Stimulated activated CD4-positive, alpha-beta T cell treated with anti-CD3 and anti-CD28 coated beads, Interleukin-15, amount 100 ng/mL, for 24 hours (primary cell): ENCODE measurements at regions not wholly inside any gene's neighbourhood (a gene's known extent, or its start where the extent isn't known, plus 50 kb on each side); places are given as distances from the start of the nearest gene placed in this dataset.
A peak's percentile ranks its signal among the peaks of the same experiment; 100 is the strongest.

ENCODE experiments used
- DNase-seq: peaks from one replicate; pipeline ENCODE4 v3.0.0-alpha.2; 2020

DNA sequence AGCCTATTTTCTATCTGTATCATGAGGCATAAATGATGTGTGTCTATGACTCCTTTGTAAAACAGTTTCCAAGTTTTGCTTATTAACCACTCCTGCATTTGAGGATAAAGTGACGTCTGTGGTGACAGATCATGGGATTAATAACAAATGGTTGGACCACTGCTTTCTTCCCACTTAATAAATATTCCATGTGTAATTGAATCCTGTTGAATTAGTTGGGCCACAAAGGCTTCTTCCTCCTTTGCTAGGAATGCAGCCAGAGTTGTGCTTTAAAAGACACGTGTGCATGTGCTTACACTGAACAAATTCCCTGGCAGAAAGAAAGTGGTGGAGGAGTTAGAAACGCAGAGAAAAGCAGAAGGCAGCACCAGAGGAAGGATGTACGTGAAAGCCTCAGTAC lies 150.2 kb downstream of the ACTBL2 start:
- DNase-seq: no peak

DNA sequence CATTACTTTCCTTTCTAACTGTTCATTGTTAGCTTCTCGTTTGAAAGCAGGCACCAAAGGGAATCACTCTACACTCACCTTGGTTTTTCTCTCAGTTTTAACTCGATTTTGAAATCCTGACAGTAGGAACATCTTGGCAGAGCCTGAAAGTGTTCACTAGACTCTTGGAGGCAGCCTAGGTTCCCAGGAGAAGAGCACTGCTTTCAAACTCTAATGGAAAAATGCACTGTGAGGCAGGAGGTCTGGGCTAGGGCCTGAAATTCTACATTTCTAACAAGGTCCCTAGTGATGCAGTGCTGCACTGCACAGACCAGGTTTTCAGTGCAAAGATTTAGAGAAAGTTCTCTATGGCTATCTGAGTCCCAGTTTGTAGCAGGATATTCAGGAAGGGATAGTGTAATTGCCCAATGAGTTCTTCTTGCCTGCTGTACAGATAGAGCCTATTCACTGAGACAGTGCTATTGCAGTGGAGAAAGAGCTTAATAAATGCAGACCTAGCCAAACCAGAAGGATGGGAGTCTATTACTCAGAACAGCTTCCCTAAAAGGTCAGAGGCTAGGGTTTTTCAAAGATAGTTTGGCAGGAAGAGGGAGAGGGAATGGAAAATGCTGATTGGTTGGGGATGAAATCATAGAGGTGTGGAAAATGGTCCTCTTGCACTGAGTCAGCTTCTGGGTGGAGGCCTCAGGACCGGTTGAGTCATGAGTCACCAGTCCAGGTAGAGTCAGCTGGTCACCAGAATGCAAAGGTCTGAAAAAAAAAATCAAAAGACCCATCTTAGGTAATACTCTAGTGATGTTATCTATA lies 153.9 kb downstream of the GPBP1 start:
- DNase-seq: peak; percentile 9

DNA sequence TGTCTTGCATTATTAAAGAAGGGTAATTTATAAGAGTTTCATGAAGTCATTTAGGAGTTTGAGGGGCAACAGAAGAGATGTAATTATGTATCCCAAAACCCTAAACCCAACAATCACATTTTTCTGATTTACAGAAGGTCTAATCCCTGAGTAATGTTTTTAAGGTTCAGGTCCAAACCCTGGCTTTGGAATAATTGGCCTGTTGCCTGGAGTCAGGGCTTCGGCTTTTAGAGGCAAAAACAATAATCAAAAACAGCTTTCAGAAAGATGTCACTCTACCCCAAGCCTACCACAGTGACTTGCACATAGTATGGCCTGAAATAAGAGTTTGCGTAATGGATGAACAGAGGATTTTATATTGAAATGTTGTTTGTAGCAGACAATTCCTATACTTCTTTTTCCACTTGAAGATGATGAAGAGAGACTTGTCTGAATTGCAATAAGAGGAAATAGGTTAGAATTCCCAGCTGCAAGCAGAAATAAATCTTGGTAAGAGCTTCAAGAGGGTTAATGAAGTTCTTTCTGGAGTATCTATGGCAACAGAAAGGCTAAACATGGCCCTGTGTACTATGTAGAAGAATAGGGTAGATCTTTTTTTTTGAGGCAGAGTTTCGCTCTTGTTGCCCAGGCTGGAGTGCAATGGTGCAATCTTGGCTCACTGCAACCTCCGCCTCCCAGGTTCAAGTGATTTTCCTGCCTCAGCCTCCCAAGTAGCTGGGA lies 152.0 kb downstream of the GPBP1 start:
- no peak for DNase-seq

DNA sequence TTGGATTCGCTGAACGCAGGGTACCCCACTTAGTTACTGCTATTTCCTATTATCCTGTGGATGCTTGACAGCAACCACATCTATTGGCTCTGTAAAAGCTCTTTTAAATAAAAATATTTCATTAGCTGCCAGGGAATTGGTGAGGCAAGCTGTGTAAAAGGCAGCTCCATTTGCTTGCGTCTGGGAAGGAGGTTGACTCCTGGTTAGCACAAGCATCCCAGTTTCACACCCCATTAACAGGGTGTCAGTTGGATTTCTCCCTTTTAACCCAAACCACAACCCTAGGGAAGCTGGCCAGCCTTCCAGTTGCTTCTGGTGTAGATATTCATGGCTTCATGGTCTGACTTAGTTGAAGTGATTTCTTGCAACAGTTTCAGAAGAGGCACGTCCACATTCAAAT lies 151.0 kb downstream of the GPBP1 start:
- DNase-seq: no peak

DNA sequence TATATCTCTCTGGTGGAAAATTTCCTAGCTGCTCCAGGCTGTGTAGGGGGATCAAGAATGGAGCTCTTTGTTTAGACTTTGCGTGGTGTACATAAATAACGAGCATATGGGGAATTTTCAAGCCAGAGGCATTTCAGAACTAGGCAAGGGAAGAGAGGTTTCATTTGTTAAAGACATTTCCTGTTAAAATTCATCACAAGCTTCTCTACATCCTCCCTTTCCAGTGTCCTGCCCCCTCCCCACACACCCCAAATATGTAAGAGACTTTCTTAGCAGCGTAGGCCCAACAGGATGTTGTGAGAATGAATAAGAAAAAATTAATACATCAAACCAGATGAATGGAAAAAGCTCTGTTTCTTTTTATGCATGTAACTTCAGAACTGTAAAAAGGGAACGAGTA lies 150.3 kb downstream of the GPBP1 start:
- DNase-seq: peak; percentile 31

DNA sequence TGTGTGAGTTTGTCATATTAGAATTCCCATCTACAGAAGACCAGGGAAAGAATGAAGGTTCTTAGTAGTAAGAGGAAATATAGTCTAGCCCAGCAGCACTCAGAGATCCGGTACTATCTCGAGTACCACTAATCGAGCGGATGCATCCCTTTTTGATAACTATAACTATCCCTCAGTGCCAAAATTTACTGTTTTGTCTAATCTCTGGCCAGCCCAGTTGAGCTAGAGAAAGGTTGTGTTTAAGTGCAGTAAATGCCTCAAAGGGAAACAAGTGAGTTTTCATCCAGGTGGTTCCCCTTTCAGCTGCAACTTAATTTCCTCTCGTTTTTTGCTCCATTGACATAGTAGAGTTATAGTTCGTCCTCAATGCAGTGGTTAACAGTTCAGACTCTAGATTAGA lies 146.7 kb downstream of the GPBP1 start:
- no peak for DNase-seq

DNA sequence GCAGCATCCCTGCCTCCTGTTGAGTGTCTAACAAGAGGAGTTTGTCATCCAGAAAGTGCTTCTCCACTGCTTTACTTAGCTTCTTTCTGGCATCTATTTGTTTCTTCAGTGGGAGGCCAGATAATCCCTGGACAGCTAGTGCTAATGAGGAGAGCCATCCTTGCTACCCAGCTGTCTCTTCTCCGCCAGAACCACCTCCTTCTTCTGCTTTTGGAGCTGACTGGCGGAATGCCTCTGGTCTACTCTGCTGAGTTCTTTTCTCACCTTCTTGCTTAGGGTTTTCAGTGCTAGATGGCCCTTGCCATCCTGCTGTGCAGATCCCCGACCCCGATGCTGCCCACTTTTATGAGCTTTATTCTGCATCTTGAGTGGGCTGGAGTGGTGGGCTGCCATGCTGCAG lies 145.8 kb downstream of the GPBP1 start:
- no peak for DNase-seq

DNA sequence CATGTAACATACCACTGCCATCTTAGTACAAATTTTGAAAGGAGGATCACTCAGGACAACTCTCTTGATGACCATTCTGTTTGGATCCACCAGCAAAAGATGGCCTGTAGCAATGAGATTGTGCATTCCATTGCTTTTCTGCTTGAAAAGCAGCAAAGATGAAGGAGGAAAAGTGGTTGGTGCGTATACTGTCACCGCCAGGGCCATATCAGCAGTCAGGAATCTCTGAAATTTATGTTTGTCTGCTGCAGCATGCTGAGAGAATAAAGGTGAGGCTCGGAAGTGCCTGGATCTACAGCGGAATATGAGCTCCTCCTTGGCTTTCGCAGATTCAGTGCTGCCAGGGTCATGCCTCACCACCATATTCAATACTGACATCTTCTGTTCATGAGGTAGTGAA lies 144.4 kb downstream of the GPBP1 start:
- DNase-seq: no peak

DNA sequence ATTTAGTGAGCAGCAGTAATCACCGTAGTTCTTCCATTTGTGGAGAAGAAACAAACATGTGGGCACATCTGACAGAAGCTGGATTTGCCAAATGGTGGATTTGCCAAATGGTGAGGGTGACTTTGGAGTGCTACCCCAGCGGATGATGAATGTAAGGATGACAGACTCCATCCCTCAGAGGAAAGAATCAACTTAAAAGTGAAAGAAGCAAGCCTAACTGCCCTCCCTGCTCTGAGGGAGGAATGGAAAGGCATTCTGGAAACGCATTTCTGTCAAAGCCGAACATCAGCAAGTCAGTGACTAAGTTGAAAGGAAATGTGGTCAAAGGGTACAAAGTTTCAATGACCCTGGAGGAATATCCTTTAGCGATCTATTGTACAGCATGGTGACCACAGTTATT lies 143.5 kb downstream of the GPBP1 start:
- DNase-seq: no peak

DNA sequence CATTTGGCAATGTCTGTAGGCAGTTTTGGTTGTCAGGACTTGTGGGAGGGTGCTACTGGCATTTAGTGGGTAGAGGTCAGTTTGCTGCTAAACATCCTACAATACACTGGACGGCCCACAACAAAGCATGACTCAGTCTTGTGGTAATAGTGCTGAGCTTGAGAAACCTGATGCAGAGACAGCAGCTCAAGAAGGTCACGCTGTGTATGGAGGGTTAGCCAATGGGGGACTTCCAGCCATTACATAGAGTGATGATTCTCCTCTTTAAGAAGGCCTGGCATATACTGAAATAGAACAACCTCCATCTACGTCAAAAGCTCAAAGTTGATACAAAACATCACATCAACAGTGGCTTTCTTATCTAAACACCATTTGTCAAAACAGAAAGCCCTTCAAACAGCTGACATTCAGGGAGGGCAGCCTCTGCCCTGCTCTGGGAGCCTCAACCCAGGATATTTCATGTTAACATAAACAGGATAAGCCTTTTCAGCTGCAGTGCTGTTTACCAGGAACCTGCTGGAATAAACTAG lies 143.0 kb downstream of the GPBP1 start:
- no peak for DNase-seq

DNA sequence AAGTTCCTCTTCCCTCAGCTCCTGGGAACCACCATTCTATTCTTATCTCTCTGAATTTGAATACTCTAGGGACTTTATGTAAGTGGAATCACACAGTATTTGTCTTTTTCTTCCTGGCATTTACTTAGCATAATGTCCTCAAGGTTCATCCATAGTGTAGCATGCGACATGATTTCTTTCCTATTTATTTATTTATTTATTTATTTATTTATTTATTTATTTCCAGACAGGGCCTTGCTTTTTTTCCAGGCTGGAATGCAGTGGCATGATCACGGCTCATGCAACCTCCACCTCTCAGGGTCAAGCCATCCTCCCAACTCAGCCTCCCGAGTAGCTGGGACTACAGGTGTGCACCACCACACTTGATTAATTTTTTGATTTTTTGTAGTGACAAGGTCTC lies 142.1 kb downstream of the GPBP1 start:
- no peak for DNase-seq
